Osteoblast (primary cell): ENCODE measurements at regions not wholly inside any gene's neighbourhood (a gene's known extent, or its start where the extent isn't known, plus 50 kb on each side); places are given as distances from the start of the nearest gene placed in this dataset.

Source experiments
- DNase-seq: peaks from one replicate; pipeline ENCODE4 v3.0.0; 2011; ENCODE audit warnings: low spot score, mixed read lengths; ENCODE audit not compliant: insufficient read length; ENCODE audit errors: missing footprints
- H2AFZ ChIP-seq: 2 replicates; pipeline ENCODE4 v1.6.0; 2011; ENCODE audit warnings: mild to moderate bottlenecking, low read length
- H3K27ac ChIP-seq: 2 replicates; pipeline ENCODE4 v1.5.1; 2011; ENCODE audit warnings: mild to moderate bottlenecking, low read depth, low read length, moderate library complexity
- H3K27me3 ChIP-seq: 2 replicates; pipeline ENCODE4 v1.6.0; 2012; ENCODE audit warnings: mild to moderate bottlenecking, control low read depth, inconsistent platforms, low read length, moderate library complexity; ENCODE audit not compliant: insufficient read depth
- H3K36me3 ChIP-seq: 2 replicates; pipeline ENCODE4 v1.5.1; 2011; ENCODE audit warnings: mild to moderate bottlenecking, low read length, control low read depth, moderate library complexity; ENCODE audit not compliant: insufficient read depth
- H3K4me1 ChIP-seq: 2 replicates; pipeline ENCODE4 v1.5.1; 2011; ENCODE audit warnings: mild to moderate bottlenecking, low read length, control low read depth, moderate library complexity; ENCODE audit not compliant: insufficient read depth
- H3K4me2 ChIP-seq: 2 replicates; pipeline ENCODE4 v1.6.0; 2011; ENCODE audit warnings: mild to moderate bottlenecking, low read length; ENCODE audit not compliant: insufficient read depth
- H3K4me3 ChIP-seq: fragments of 200-600 bp; sonication (generic); 3 replicates; pipeline ENCODE4 v1.5.1; 2012; ENCODE audit warnings: mild to moderate bottlenecking, low read length, inconsistent platforms; ENCODE audit not compliant: insufficient read depth
- H3K79me2 ChIP-seq: 2 replicates; pipeline ENCODE4 v1.6.0; 2012; ENCODE audit warnings: mild to moderate bottlenecking, low read length, control low read depth, inconsistent platforms; ENCODE audit not compliant: insufficient read depth
- H3K9me3 ChIP-seq: 2 replicates; pipeline ENCODE4 v1.5.1; 2011; ENCODE audit warnings: low read depth, low read length, control low read depth
- H4K20me1 ChIP-seq: 2 replicates; pipeline ENCODE4 v1.6.0; 2012; ENCODE audit warnings: mild to moderate bottlenecking, low read length, control low read depth; ENCODE audit not compliant: insufficient read depth
- TF ChIP-seq, protein P1 (sequence below): IDR thresholded peaks from 2 replicates; pipeline ENCODE4 v1.5.1; 2011; ENCODE audit warnings: mild to moderate bottlenecking, low read depth, low read length, moderate library complexity; ENCODE audit errors: extremely low read depth

- Histone ChIP-seq H3K4me2 (no peak overlapping the region), H3K4me1 (no peaks in the 10 kb centered on the region), H3K27ac (no peak overlapping the region), H3K27me3 (no peaks in the 10 kb centered on the region), H4K20me1 (no peaks in the 10 kb centered on the region), H2AFZ (no peak overlapping the region), H3K9me3 (no peaks in the 10 kb centered on the region), H3K36me3 (no peaks in the 10 kb centered on the region), H3K4me3 (no peak overlapping the region), H3K79me2 (no peaks in the 10 kb centered on the region)
- TF ChIP-seq, protein P1, sequence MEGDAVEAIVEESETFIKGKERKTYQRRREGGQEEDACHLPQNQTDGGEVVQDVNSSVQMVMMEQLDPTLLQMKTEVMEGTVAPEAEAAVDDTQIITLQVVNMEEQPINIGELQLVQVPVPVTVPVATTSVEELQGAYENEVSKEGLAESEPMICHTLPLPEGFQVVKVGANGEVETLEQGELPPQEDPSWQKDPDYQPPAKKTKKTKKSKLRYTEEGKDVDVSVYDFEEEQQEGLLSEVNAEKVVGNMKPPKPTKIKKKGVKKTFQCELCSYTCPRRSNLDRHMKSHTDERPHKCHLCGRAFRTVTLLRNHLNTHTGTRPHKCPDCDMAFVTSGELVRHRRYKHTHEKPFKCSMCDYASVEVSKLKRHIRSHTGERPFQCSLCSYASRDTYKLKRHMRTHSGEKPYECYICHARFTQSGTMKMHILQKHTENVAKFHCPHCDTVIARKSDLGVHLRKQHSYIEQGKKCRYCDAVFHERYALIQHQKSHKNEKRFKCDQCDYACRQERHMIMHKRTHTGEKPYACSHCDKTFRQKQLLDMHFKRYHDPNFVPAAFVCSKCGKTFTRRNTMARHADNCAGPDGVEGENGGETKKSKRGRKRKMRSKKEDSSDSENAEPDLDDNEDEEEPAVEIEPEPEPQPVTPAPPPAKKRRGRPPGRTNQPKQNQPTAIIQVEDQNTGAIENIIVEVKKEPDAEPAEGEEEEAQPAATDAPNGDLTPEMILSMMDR, result no peak
- no peak for DNase-seq
Observed at GRCh38 chr14:79965896-79966295, 245.4 kb downstream of the DIO2 start.

DNA sequence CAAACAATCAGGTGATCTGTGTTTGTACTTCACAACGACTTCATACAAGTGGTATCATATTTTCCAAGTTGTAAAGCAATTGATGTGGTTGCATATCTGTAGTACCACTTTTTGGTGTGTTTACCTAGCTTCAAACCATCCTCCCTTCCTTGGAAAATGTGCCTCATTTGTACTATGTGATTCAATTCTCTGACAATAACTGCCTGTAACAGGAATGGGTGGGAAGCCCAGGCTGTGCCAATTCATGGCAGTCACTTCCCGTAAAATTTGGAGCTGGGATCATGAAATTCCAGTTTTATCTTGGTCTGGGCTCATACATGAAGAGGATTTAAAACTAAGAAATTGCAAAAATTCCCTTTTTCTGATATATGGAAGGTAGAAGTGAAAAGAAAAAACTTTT lies 250.1 kb downstream of the DIO2 start:
- no peak for DNase-seq
- no peaks in the 10 kb centered on the region for H3K9me3 ChIP-seq

DNA sequence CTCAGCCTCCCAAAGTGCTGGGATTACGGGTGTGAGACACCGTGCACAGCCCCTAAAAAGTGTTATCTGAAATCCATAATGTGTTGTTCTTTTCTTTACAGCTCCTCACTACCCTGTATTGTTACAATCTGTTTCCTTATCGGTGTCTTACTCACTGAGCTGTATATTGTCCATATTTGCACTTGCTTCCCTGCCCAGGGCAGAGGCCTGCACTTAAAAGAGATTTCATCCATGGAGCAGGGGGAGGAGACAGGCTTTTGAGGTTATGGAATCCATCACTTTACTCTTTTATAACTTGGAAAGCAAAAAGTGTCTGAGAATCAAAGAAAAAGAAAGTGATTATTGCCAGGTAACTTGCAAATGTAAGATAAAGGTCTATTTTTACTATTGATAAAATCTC lies 251.0 kb downstream of the DIO2 start:
- no peaks in the 10 kb centered on the region for H3K9me3 ChIP-seq
- H3K4me2 ChIP-seq, result no peak overlapping the region
- DNase-seq, result no peak
- no peak overlapping the region for H3K27ac ChIP-seq
- no peak overlapping the region for H2AFZ ChIP-seq
- no peaks in the 10 kb centered on the region for H4K20me1 ChIP-seq
- no peaks in the 10 kb centered on the region for H3K79me2 ChIP-seq
- no peaks in the 10 kb centered on the region for H3K36me3 ChIP-seq
- no peaks in the 10 kb centered on the region for H3K27me3 ChIP-seq
- H3K4me3 ChIP-seq, result no peak overlapping the region
- TF ChIP-seq, protein P1, result no peak
- no peaks in the 10 kb centered on the region for H3K4me1 ChIP-seq

More for the DNA sequence above, 250.1 kb downstream of the DIO2 start:
- TF ChIP-seq, protein P1, result no peak
- Histone ChIP-seq H3K4me1 (no peaks in the 10 kb centered on the region), H3K27me3 (no peaks in the 10 kb centered on the region), H3K36me3 (no peaks in the 10 kb centered on the region), H3K4me3 (no peak overlapping the region), H3K27ac (no peak overlapping the region), H3K79me2 (no peaks in the 10 kb centered on the region), H2AFZ (no peak overlapping the region), H4K20me1 (no peaks in the 10 kb centered on the region), H3K4me2 (no peak overlapping the region)

DNA sequence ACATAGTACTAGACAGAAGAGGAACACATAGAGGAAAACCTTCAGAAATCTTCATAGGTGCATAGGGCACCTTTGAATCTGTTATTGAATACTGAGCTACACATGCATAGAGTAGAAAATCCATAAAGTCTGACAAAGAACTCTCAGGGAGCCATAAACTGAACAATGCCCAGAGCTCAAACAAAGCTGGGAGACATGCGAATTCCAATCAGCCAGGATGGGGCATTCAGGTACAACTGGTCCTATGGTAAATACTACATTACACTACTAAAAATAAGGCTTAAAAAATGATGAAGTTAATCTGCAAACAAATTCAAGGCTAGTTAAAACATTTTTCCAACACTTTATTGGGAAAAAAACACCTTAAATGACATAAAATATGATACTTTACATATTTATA lies 259.7 kb downstream of the DIO2 start:
- Histone ChIP-seq H3K27ac (no peak overlapping the region), H3K4me2 (no peak overlapping the region), H3K27me3 (no peaks in the 10 kb centered on the region), H3K9me3 (no peaks in the 10 kb centered on the region), H3K4me1 (no peaks in the 10 kb centered on the region), H4K20me1 (no peaks in the 10 kb centered on the region), H3K4me3 (no peak overlapping the region), H3K36me3 (no peaks in the 10 kb centered on the region), H2AFZ (no peak overlapping the region), H3K79me2 (no peaks in the 10 kb centered on the region)
- TF ChIP-seq, protein P1, result no peak
- no peak for DNase-seq
